GM18519 (cell line): ENCODE measurements at regions not wholly inside any gene's neighbourhood (a gene's known extent, or its start where the extent isn't known, plus 50 kb on each side); places are given as distances from the start of the nearest gene placed in this dataset.

Experiments used
- ATAC-seq: cut with Tn5 transposase; IDR thresholded peaks from one replicate; pipeline ENCODE4 v1.9.1; 2021; ENCODE audit warnings: mild to moderate bottlenecking, moderate library complexity; ENCODE audit not compliant: unreplicated experiment, low FRiP score

DNA sequence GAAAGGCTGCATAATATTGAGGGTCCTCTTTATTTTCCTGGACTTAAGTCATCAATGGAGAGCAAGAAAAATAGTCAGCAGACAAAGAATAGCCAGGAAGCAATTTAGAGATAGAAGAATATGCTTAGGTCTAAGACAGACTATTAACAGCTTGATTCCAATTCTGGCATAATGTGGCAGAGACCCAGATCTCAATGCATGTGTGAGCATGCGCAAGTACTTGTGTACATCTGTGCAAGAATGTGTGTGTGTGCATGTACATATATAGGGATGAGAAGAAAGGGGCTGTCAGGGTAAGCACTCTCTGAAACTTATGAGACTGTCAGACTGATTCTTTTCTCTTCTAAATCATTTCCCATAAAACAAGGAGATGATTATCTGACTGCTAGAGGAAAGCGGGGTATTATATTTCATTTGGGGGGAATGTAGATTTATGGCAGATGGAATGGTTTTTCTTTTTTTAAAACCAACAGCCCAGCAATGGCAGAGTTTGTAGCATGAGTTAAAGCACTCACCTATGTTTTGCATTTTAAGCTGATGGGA lies 381.3 kb upstream of the SPRED2 start:
- ATAC-seq: no peak

DNA sequence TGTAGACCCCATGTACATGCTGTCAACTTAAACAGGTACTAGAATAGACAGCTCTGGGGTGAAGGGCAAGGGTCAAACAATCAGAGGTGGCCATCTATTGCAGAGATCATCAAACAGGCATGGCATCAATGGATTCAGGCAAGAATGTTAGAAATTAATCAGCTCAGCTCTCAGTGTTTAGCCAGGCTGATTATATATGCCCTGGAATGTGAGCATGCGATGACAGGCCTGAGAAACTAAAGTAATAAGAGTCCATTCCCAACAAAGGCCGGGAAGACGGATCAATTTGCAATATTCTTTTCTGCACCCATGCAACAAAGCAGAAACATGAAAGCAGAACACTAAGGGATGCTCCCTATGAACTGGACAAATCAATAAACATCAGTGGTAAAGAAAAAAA lies 380.5 kb upstream of the SPRED2 start:
- no peak for ATAC-seq

DNA sequence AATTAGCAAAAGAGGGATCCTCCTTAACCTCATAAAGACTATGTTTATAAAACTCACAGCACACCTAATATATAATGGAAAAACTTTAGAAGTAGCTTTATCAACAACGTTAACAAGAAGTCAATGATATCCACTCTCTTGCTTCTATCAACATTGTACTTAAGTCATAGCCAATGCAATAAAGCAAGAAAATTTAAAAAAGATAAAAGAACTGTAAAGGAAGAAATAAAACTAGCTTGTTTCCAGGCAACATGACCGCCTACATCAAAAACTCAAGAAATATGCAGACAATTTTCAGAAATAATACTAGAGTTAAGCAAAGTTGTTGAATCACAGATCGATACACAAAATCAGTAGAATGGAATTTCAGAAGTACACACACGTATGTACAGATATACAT lies 375.5 kb upstream of the SPRED2 start:
- no peak for ATAC-seq

DNA sequence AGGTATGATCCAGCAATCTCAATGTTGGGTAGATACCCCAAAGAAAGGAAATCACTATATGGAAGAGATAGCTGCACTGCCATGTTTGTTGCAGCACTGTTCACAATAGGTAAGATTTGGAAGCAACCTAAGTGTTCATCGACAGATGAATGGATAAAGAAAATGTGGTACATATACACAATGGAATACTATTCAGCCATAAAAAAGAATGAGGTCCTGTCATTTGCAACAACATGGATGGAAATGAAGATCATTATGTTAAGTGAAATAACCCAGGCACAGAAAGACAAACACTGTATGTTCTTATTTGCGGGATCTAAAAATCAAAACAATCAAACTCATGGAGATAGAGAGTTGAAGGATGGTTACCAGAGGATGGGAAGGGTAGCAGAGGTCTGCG lies 372.4 kb upstream of the SPRED2 start:
- ATAC-seq: no peak

DNA sequence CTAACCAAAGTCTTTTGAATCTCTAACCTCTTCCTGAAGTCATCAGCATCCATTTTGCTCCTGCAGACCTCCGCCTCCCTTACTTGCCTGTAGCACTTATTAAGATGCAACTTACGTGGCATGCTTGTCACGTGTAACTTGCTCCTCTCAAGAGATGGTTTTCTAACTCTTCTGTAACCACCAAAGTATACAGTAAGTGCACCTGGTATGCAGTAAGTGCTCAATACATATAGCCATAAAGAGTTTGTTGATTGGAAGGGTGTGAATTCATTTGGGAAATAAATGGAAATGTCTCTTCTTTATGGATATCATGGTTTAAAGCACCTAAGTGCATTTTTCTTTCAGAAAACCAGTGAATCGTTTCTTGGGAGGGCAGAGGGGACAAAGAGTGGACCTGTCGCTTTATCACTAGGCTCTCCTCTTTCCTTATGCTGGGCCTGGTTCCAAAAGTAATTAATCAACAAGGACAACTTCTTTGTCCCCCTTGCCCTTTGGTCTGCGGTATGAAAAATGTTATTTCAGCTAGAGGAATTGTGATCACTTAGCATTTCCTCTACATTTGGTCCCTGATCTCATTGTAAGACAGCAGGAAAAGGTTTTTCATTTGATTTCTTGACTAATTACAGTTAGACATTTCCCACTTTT lies 370.0 kb upstream of the SPRED2 start:
- ATAC-seq: no peak

DNA sequence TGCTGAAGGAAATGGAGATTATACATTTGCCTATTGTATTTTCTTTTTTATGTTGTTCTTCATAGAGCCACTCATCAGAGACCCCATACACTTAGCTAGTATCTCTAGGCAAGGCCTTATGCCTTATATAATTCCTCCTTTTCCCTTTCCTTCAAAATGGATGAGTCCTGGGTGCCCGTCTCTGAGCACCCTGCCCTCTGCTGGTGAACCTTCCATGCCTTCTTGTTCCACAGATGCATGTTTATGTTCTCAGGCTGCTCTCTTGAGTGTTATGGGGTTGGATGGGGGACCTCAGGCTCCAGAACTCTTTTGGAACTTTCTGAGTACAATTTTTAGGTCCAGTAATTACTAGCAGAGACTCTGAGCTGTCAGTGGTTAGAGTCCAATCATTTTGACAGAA lies 368.6 kb upstream of the SPRED2 start:
- ATAC-seq: no peak

DNA sequence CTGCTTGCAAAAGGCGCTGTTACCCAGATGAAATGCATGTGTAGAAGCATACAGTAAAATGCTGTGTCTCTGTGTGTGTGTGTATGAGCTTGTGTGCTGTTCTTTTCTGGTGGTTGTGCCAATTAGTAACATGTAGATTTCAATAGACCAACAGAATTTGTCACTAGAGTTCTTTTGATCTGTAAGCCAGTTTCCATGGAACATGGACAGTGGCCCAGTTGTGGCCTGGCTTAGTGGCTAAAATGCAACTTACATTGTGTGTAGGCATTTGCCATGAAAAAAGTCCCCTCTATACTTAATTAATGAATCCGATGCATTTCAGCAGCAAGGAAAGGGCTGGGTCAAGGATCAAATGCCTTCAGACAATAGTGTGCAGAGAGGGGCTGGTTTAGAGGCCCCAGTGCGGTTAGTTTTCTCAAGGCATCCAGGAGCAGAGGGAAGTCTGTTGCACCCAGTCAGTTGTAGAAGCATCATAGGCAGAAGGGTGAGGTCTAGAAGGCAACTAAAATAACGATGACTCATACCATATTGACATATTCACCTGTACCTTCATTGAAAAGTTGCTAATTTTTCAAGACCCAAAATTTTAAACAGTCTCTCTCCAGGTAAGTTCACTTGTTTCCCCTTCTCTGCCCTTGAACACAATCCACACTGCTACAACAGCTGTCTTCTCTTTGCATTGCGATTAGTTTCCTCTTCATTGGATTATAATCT lies 366.9 kb upstream of the SPRED2 start:
- no peak for ATAC-seq

DNA sequence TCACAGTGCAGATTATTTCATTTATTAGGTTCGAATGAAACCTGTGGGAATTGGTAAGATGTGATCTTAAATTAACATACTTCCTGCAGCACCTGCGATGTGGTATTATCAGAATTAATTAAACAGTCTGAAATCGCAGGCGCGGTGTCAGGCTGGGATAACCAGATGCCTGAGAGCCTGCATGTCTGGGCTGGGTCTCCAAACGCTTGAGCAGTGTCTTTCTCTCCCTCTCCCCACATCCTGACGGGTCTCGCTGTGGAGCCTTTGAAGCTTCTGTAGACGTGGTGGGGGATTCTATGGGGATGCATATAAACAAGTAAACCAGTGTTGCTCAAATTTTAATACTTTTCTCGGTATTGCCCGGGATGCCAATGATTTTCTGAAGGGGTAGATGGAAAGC lies 366.2 kb upstream of the SPRED2 start:
- no peak for ATAC-seq

DNA sequence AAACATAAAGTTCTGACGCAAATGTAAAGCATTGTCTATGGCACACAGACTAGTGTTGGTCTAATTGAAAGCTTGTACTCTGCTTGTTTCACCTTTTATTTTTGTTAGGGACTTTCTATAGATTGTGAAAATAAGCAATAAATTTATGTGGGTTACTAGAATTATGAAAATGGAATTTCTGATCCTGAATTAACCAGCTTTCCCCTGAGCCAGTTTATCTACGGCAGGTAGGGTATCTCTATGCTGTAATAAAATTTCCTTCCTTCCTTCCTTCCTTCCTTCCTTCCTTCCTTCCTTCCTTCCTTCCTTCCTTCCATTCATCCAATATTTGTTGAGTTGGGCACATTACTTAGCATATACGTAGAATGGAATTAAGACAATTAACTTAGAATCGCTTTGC lies 362.6 kb upstream of the SPRED2 start:
- ATAC-seq: no peak

DNA sequence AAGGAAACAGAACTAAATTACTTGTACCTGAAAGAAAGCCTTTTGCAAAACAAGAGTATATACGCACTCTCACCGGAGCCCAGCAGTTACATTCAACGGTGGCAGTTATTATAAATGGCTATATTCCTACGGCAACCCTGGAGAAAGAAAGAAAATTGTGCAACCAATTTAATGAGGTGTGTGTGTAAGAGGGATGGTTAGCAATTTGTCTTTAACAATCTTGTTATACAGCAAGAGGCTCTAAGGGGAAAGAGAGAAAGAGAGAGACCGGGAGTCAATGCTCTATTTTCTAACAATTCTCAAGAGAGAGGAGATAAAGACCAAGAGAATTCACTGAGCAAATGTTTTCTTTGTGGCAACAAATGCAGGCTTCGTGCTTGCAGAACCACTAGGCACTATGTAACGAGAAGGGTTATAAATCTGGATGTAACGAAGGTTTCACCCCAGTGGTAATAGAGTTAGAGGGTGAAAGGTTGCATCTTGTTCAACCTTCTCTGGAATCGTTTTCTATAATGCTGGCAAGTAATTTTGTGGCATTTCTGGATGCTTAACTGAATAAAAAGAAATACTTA lies 359.1 kb upstream of the SPRED2 start:
- no peak for ATAC-seq

DNA sequence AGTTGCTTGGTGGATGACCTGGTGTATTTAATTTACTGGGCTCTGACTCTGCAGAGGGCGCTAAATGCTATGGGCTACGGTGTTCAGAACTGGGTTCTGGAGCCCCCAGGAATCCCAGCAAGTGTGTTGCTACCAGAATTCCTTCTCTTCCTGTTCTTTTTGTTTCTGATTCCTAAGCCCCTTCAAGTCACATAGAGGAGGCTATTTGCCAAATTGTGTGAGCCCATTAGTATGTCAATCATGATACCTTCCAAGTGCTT lies 358.2 kb upstream of the SPRED2 start:
- no peak for ATAC-seq

DNA sequence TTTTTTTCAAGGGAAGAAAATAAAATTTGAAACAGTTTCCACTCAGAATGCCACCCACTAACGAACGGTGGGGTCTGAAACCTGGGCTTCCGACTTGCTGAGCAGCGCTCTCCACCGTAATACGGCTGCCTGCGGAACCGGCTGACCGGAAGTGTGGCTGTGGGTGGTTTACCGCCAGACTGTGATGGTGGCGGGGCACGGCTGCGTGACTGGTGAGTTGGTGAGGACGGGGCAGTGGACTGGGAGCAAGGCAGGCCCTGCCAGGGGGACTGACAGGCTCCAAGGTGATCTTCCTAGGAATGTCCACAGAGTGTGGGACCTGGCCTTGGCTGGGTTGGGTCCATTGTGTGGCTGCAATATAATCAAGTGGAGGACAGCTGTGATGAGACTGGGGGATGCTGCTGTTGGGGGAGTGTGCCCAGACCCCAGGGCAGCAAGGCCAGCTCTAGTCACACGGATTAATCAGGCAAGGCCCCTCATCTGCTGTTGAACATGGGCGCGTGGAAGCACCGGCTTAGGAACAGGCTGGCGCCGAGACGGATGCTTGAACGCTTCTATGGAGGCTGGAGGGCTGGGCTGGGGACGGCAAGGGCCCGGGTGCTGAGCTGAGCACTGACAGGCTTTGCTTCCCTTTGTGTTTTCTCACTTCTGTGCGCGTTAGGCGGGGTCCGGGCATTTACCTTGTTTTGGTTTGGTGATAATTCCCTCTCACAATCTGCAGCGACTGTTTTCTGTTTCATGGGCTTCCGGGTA lies 357.7 kb upstream of the SPRED2 start:
- ATAC-seq: no peak

DNA sequence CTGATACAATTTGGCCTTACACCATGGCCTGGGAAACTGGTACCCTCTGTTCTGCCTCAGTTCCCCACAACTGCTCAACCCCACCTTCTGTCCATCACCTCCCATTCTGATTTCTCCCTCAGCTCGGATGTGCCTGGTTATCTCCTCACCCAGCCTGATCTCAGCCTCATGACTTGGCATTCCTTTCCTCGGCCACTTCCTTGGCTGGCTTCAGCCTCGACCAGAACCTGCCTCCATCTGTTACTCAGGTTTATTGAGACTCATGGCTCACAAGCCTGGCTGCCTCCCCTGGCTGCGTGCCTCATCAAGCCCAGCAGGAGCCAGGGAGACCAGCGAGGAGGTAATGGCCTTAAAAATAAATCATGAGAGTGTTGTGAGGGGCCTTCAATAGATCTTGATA lies 356.2 kb upstream of the SPRED2 start:
- no peak for ATAC-seq

DNA sequence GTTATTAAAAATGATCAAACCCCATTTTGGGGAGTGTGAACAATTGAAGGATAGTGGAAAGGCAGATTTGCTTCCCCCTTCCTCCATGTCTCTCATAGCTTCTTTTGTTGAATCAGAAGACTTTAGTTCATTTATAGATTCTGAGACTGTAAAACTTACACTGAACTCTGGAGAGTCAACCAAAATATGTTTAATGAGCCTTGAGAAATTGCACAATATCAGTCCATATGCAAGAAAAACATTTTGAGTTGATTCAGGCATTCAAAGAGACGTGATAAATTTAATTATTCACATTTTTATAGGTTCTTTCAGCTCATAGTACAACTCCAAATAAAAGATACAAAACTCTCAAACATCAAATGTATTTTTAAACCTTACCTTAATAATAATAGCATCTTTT lies 354.4 kb upstream of the SPRED2 start:
- ATAC-seq: no peak

DNA sequence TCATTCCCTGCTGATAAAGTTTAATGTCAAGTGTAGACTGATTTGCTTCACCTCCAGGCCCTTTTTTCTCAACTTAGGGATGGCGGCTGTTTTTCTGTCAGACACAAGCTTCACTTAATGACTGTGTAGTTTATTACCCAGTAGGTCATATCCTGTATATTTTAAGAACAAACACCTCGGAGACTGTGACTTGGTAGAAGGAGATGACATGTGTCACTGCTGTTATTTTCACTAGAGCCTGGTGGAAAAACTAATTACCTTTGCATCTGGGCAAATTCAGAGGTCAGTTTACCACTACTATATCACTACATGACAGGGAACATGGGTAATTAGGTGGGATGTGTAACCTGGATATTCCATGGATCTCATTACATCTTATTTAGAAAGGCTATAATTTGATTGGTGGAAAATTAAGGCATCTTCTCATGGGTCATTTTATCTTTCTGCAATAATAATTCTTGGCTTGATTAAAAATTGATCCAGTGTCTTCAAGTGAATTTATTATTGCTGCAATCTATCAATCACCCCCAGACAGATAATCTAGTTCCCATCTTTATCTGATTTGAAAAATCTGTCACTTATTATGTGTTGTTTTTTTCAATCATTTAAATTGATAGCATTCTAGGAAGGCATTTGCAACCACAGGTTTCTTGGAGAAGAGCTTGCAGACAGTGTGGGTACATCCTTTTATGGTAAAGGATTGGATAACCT lies 353.8 kb upstream of the SPRED2 start:
- no peak for ATAC-seq

DNA sequence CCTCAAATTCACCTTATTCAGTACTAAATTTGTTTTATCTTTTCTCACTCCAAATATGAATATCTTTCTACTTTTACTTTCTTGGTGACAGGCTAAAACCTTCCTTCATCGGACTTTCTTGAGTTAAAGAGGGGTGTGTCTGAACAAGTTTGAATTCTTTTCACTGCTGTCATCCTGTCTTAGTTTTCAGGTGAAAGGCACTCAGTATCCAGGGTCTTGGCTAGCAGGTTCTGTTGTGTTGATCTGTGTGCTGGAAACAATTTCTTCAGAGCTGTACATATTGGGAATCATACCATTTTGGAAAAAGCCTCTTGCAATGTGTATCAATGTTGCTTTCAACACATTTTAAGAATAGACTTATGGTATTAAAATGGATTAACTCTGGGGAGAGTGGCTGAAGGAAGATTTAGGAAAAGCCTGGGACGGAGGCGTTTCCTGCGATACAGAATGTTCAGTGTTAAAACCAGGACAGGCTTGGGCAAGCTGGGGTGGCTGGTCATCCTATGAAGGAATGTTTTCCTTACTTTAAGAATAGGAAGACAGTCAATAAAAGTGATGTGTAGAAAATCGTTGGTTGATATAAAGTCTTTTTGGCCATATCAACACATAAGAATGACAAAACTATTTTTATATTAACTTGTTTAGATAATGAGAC lies 350.7 kb upstream of the SPRED2 start:
- no peak for ATAC-seq

DNA sequence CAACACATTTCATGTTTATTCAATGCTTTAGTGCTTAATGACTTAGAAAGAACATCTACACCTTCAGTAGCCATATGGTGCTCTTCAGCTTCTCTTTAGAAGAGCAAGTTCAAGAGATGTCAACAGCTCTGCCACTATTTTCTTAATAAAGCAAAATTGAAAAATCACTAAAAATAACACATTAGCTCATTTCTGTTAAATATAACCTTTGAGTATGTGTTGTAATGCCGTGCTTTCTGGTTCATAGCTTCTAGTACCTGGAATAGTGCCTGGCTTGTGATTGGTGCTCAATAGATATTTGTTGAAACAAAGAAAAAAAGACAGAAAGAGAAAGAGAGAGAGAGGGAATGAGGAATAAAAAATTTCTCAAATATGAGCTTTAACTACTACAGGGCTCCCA lies 349.8 kb upstream of the SPRED2 start:
- no peak for ATAC-seq

DNA sequence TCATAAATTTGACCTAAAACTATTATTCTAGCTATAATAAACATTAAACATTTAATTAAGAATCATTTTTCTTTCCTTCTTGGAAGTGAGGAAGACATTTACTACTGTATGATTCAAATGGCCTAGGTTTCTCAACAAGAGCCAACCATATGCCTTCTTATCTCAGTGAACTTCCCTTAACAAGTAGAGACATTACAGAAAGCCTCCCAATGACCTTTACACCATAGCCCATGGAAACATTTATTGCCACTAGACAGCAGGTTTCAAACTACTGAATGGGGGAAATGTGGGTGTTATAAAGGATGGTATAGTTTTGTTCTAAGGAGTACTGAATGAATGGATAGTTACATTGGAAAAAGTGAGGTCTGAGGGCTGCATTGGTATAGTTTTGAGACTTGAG lies 349.4 kb upstream of the SPRED2 start:
- ATAC-seq: no peak

DNA sequence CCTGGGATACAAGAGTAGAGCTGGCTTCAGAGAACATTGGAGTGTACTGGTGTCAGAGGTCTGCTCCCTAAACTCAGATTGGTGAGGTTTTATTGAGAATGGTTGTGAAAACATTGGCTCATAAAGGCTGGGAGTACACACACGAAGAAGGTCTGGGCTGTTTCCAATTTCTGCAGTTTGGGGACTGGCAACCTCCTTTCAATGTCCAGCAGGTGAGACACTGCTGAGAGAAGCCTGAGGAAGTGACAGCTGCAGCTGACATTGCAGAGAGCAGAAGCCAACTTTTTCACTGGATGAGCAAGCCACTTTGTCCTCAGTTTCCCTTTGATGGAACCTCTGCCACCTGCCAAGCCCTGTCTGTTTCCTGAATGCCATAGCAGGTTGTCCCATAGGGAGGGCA lies 346.6 kb upstream of the SPRED2 start:
- no peak for ATAC-seq

DNA sequence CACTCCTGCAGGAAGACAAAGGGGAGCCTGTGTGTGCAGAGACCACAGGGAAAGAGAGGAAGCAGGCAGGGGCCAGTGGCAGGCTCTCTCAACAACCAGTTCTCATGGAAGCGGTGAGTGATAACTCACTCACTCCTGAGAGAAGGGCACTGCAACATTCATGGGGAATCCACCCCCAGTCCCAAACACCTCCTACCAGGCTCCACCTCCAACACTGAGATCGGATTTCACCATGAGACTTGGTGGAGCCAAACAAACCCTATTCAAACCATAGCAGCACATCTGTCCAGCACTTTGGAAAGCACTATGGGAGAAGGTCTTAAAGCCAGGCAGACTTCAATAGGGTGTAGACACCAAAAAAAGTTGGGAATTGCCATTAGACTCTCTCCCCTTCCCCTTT lies 345.7 kb upstream of the SPRED2 start:
- no peak for ATAC-seq
